Heart left ventricle (tissue), 16 donors: ENCODE measurements at regions not wholly inside any gene's neighbourhood (a gene's known extent, or its start where the extent isn't known, plus 50 kb on each side); places are given as distances from the start of the nearest gene placed in this dataset.

ENCODE experiments used
- ATAC-seq, 4 donors: fragments of 200-7000 bp; cut with Tn5 transposase; one replicate each; pipeline ENCODE4 v1.9.1; 2020 to 2022; ENCODE audit warnings: moderate library complexity in 4 of 4, mild to moderate bottlenecking in 3 of 4, moderate number of reproducible peaks in 1 of 4
- DNase-seq, 5 donors: peaks; one replicate each; pipeline ENCODE4 v3.0.0-alpha.2; 2020
- H3K27ac ChIP-seq, 12 donors: fragments of 200-600 bp; sonication (generic) in 4 of 12; one replicate each; pipeline versions ENCODE4 v1.5.0 to v1.8.0; 2016 to 2022; ENCODE audit warnings: mild to moderate bottlenecking in 2 of 12
- H3K27me3 ChIP-seq, 9 donors: fragments of 200-600 bp; sonication (generic) in 2 of 9; one replicate each; pipeline versions ENCODE4 v1.5.1 to v1.8.0; 2016 to 2022; ENCODE audit warnings: mild to moderate bottlenecking in 3 of 9
- H3K36me3 ChIP-seq, 9 donors: fragments of 200-600 bp; sonication (generic) in 2 of 9; one replicate each; pipeline versions ENCODE4 v1.5.0 to v1.8.0; 2018 to 2022; ENCODE audit warnings: mild to moderate bottlenecking in 2 of 9
- H3K4me1 ChIP-seq, 12 donors: fragments of 200-600 bp; sonication (generic) in 4 of 12; one replicate each; pipeline versions ENCODE4 v1.5.0 to v1.8.0; 2016 to 2022; ENCODE audit warnings: mild to moderate bottlenecking in 3 of 12
- H3K4me3 ChIP-seq, 12 donors: fragments of 200-600 bp; sonication (generic) in 4 of 12; one replicate each; pipeline versions ENCODE4 v1.5.0 to v1.8.0; 2017 to 2022; ENCODE audit warnings: mild to moderate bottlenecking in 9 of 12, moderate library complexity in 4 of 12
- H3K9me3 ChIP-seq, 12 donors: fragments of 200-600 bp; sonication (generic) in 4 of 12; one replicate each; pipeline versions ENCODE4 v1.5.0 to v1.8.0; 2016 to 2022; ENCODE audit warnings: mild to moderate bottlenecking in 1 of 12
- CTCF ChIP-seq, 12 donors: fragments of 200-600 bp; sonication (generic) in 4 of 12; IDR thresholded peaks; one replicate each; pipeline versions ENCODE4 v1.5.0 to v1.8.0; 2018 to 2022; ENCODE audit warnings: antibody characterized with exemption in 12 of 12, mild to moderate bottlenecking in 5 of 12
- POLR2A ChIP-seq, 2 donors: fragments of 450-650 bp; IDR thresholded peaks; one replicate each; pipeline ENCODE4 v1.6.1; 2017; ENCODE audit warnings: antibody characterized with exemption in 2 of 2, mild to moderate bottlenecking in 2 of 2, moderate library complexity in 2 of 2
- WGBS, 4 donors: extraction: QIAGEN DNeasy Blood & Tissue Kit in 2 of 4; methylation state at CpG; one replicate each; pipeline versions ENCODE4 v1.1.5 to v1.1.7; 2013 to 2018; 5-methylcytosine and 5-hydroxymethylcytosine counted together
- intact Hi-C, 10 donors: fragments of 100-400 bp; cut with DNase I; formaldehyde crosslinking; loops; one replicate each; pipeline versions ENCODE4 v1.11.1 to v1.14.2; 2022
- donor health status: ischemic (EF 13 %, LVEDD 7.1; RV severe dilation, severe dysfunction).
- donor health status: healthy with polysubstance abuse.
- donor health status: DM: no; HTN: yes; CAD: no.
- donor health status: DM: no; HTN: no; CAD: no.
- donor health status: ischemic (EF 25% LVEDD 6.9; RV normal size, moderate dysfunction).
- donor health status: ischemic (EF 25% LVEDD 5.7; RV mildly dilated, moderate dysfunction).
- donor health status: healthy.
- donor health status: DM: yes; HTN: yes; CAD: no.
- donor health status: ischemic (EF 35%, LVEDD 5.7; RV mildly dilated, moderate dysfunction).
- donor health status: nonischemic (EF 11% LVEDD 7.7; RV severe dilation, severe dysfunction).
- donor health status: DM: yes; HTN: yes; CAD: no.
- donor health status: PGD.
- donor health status: ischemic (EF 29% LVEDD 5.4; RV normal size, mild dysfunction).
- donor health status: nonischemic (EF 23%, LVEDD 6.1; RV moderate dilation, normal function).

GRCh38 chr10:57715233-57715632 is 552.5 kb downstream of the IPMK start:
- Histone ChIP-seq H3K36me3 (no peaks in the 10 kb centered on the region), H3K4me3 (no peak overlapping the region), H3K27ac (peak overlapping the region in 2 of 12 donors; percentile 12 to 25), H3K9me3 (peaks cover 0 to 8% (median 0%) of the 10 kb centered on the region in 12 donors), H3K4me1 (peaks cover 0 to 11% (median 0%) of the 10 kb centered on the region in 12 donors), H3K27me3 (no peaks in the 10 kb centered on the region)
- no peak for TF ChIP-seq POLR2A (IDR thresholded peaks at IDR 0.05)
- no peak for TF ChIP-seq CTCF (IDR thresholded peaks at IDR 0.05)
- no peak for DNase-seq
- ATAC-seq: no peak
- 37 to 44% (median 38%) methylated on average over 2 of the region's 2 CpGs for WGBS, 4 donors
- intact Hi-C loops: loop anchor here in 7 of 10 donors (5.0 to 10.0 kb wide), 4 partner anchors 130 to 352 kb away; no protein-coding TSS in a partner anchor

- H3K4me1 ChIP-seq: peaks cover 0 to 7% (median 0%) of the 10 kb centered on the region in 12 donors
- intact Hi-C loops: no loop called here
- TF ChIP-seq CTCF (IDR thresholded peaks at IDR 0.05) (no peak), POLR2A (IDR thresholded peaks at IDR 0.05) (no peak)
- H3K36me3 ChIP-seq: no peaks in the 10 kb centered on the region
- no peaks in the 10 kb centered on the region for H3K27me3 ChIP-seq
- WGBS, 4 donors: 37 to 87% (median 58%) methylated on average over 2 of the region's 2 CpGs
- no peak overlapping the region for H3K4me3 ChIP-seq
- DNase-seq: no peak
- peaks cover 0 to 3% (median 0%) of the 10 kb centered on the region in 12 donors for H3K9me3 ChIP-seq
- no peak for ATAC-seq
- no peak overlapping the region for H3K27ac ChIP-seq
These were observed 560.4 kb downstream of the IPMK start for GRCh38 chr10:57707300-57707658.

- ATAC-seq: no peak
- no peak for DNase-seq
- Histone ChIP-seq H3K27ac (no peak overlapping the region), H3K4me3 (no peak overlapping the region), H3K9me3 (peaks cover 0 to 3% (median 0%) of the 10 kb centered on the region in 12 donors), H3K36me3 (no peaks in the 10 kb centered on the region), H3K27me3 (no peaks in the 10 kb centered on the region), H3K4me1 (peaks cover 0 to 7% (median 0%) of the 10 kb centered on the region in 12 donors)
- intact Hi-C loops: no loop called here
- WGBS, 4 donors: 68 to 78% (median 72%) methylated on average over 5 of the region's 5 CpGs
- TF ChIP-seq CTCF (IDR thresholded peaks at IDR 0.05) (no peak), POLR2A (IDR thresholded peaks at IDR 0.05) (no peak)
These were observed 561.0 kb downstream of the IPMK start for GRCh38 chr10:57706576-57707299.

GRCh38 chr10:57706016-57706415 is 561.7 kb downstream of the IPMK start:
- Histone ChIP-seq H3K27ac (no peak overlapping the region), H3K4me3 (no peak overlapping the region), H3K4me1 (peaks cover 0 to 7% (median 0%) of the 10 kb centered on the region in 12 donors), H3K36me3 (no peaks in the 10 kb centered on the region), H3K27me3 (no peaks in the 10 kb centered on the region), H3K9me3 (no peaks in the 10 kb centered on the region)
- WGBS, 4 donors: 55 to 65% (median 61%) methylated on average over 1 of the region's 1 CpG
- ATAC-seq (no peak), DNase-seq (no peak)
- intact Hi-C loops: no loop called here
- TF ChIP-seq CTCF (IDR thresholded peaks at IDR 0.05): no peak
- TF ChIP-seq POLR2A (IDR thresholded peaks at IDR 0.05): no peak
